H1 (cell line): ENCODE measurements at regions not wholly inside any gene's neighbourhood (a gene's known extent, or its start where the extent isn't known, plus 50 kb on each side); places are given as distances from the start of the nearest gene placed in this dataset.

Source experiments
- BCL11A ChIP-seq, 2 experiments: IDR thresholded peaks; one replicate each; pipeline ENCODE4 v1.6.1; 2011; ENCODE audit warnings: low read depth in 2 of 2, low read length in 2 of 2, mild to moderate bottlenecking in 2 of 2
- CEBPB ChIP-seq: IDR thresholded peaks from 2 replicates; pipeline ENCODE4 v1.6.1; 2012; ENCODE audit warnings: low read depth, low read length
- FOSL1 ChIP-seq: IDR thresholded peaks from 2 replicates; pipeline ENCODE4 v1.6.1; 2011; ENCODE audit warnings: mild to moderate bottlenecking, low read depth, low read length, moderate library complexity; ENCODE audit not compliant: insufficient read depth
- GABPA ChIP-seq: IDR thresholded peaks from 2 replicates; pipeline ENCODE4 v1.6.1; 2011; ENCODE audit warnings: mild to moderate bottlenecking, low read length, moderate library complexity, borderline replicate concordance; ENCODE audit not compliant: insufficient read depth
- KDM5A ChIP-seq: fragments of 200-600 bp; IDR thresholded peaks from 2 replicates; pipeline ENCODE4 v1.7.1; 2012; ENCODE audit warnings: mild to moderate bottlenecking, low read length, inconsistent platforms, mixed read lengths
- MAFK ChIP-seq: IDR thresholded peaks from 2 replicates; pipeline ENCODE4 v1.6.1; 2012; ENCODE audit warnings: low read depth, mild to moderate bottlenecking, improper control_type of control experiment, low read length
- POLR2A ChIP-seq, 2 experiments: IDR thresholded peaks; 1 replicate in 1 of 2; 2 replicates in 1 of 2; pipeline ENCODE4 v1.6.1; 2011; ENCODE audit warnings: low read depth in 2 of 2, low read length in 2 of 2, mild to moderate bottlenecking in 2 of 2; ENCODE audit errors: control extremely low read depth in 1 of 2
- POLR2AphosphoS5 ChIP-seq: IDR thresholded peaks from 2 replicates; pipeline ENCODE4 v1.6.1; 2011; ENCODE audit warnings: low read depth, low read length
- SIN3A ChIP-seq, 2 experiments: IDR thresholded peaks in 1 of 2; conservative IDR thresholded peaks in 1 of 2; 2 replicates each; pipeline ENCODE4 v1.6.1; 2011 to 2012; ENCODE audit warnings: low read length in 2 of 2, improper control_type of control experiment in 1 of 2, low read depth in 1 of 2, mild to moderate bottlenecking in 1 of 2
- TAF1 ChIP-seq: IDR thresholded peaks from 2 replicates; pipeline ENCODE4 v1.6.1; 2011; ENCODE audit warnings: mild to moderate bottlenecking, low read depth, low read length
- TEAD4 ChIP-seq: IDR thresholded peaks from 2 replicates; pipeline ENCODE4 v1.6.1; 2012; ENCODE audit warnings: low read depth, low read length, inconsistent platforms, mixed read lengths
- YY1 ChIP-seq: IDR thresholded peaks from 2 replicates; pipeline ENCODE4 v1.6.1; 2011; ENCODE audit warnings: low read depth, mild to moderate bottlenecking, low read length
- ZNF274 ChIP-seq: IDR thresholded peaks from 2 replicates; pipeline ENCODE4 v1.7.0; 2012; ENCODE audit warnings: low read length, borderline replicate concordance; ENCODE audit errors: extremely low read depth
- TF ChIP-seq, protein P1 (sequence below), 3 experiments: IDR thresholded peaks; 1 replicate in 2 of 3; 2 replicates in 1 of 3; pipeline versions ENCODE4 v1.5.1 to v1.6.1; 2011; ENCODE audit warnings: low read length in 3 of 3, mild to moderate bottlenecking in 3 of 3, inconsistent platforms in 2 of 3, low read depth in 1 of 3, moderate library complexity in 1 of 3; ENCODE audit not compliant: insufficient read depth in 1 of 3; ENCODE audit errors: control extremely low read depth in 1 of 3

DNA sequence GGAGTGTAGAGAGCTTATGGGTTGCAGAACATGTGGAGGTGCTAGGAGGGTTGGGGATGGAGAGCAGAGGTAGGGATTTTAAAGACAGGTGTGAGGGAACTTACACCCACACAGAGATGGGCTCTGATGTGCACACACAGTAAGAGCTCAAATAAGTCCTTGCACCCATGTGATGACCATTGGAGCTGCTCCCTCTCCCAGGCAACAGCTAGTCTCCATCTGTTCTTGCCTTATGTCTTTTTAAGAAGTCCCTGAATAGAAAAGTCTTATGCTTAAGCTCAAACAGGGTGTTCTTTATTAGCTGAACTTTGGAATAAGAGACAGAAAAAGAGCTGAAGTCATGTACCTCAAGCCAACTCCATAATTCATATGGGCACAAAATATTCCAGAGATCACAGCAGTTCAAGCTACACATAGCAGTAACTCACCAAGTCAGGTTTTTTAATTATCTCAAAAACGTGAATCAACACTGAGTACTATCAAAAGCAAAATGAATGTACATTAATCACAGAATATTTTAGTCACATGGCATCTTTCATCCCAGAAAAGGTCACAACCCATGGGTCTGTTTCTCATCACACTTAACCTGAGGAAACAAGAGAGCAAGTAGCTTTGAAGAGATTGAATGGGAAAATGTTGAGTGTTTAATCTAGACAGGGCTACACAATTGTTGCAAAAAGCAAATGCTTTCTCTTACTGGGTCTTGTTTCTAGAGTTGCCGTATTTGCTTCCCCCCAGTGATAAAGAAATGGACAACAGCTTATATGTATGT lies 1513.6 kb upstream of the SEL1L start:
- TF ChIP-seq TAF1 = no peak
- TF ChIP-seq ZNF274 = no peak
- TF ChIP-seq, protein P1, sequence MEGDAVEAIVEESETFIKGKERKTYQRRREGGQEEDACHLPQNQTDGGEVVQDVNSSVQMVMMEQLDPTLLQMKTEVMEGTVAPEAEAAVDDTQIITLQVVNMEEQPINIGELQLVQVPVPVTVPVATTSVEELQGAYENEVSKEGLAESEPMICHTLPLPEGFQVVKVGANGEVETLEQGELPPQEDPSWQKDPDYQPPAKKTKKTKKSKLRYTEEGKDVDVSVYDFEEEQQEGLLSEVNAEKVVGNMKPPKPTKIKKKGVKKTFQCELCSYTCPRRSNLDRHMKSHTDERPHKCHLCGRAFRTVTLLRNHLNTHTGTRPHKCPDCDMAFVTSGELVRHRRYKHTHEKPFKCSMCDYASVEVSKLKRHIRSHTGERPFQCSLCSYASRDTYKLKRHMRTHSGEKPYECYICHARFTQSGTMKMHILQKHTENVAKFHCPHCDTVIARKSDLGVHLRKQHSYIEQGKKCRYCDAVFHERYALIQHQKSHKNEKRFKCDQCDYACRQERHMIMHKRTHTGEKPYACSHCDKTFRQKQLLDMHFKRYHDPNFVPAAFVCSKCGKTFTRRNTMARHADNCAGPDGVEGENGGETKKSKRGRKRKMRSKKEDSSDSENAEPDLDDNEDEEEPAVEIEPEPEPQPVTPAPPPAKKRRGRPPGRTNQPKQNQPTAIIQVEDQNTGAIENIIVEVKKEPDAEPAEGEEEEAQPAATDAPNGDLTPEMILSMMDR (IDR thresholded peaks at IDR 0.05; ENCODE audit: control extremely low read depth in 1 of 3, insufficient read depth in 1 of 3, low read depth in 1 of 3, low read length in 3 of 3) = no peak
- TF ChIP-seq YY1 = no peak
- no peak for TF ChIP-seq MAFK
- TF ChIP-seq POLR2AphosphoS5 = no peak
- TF ChIP-seq BCL11A (IDR thresholded peaks at IDR 0.05; ENCODE audit: low read depth in 2 of 2, low read length in 2 of 2) = no peak
- no peak for TF ChIP-seq FOSL1
- TF ChIP-seq KDM5A = no peak
- TF ChIP-seq TEAD4 = no peak
- TF ChIP-seq POLR2A (IDR thresholded peaks at IDR 0.05; ENCODE audit: control extremely low read depth in 1 of 2, low read depth in 2 of 2, low read length in 2 of 2) = no peak
- no peak for TF ChIP-seq SIN3A (conservative IDR thresholded peaks at IDR 0.05 in 1 of 2, IDR thresholded peaks at IDR 0.05 in 1 of 2; ENCODE audit: low read depth in 1 of 2, low read length in 2 of 2)
- no peak for TF ChIP-seq CEBPB
- no peak for TF ChIP-seq GABPA
